PC-3 (cell line): ENCODE measurements at regions not wholly inside any gene's neighbourhood (a gene's known extent, or its start where the extent isn't known, plus 50 kb on each side); places are given as distances from the start of the nearest gene placed in this dataset.

ENCODE experiments used
- CTCF ChIP-seq: fragments of 300-600 bp; sonication (generic); conservative IDR thresholded peaks from 2 replicates; pipeline ENCODE4 v1.5.1; 2017; ENCODE audit warnings: antibody characterized with exemption, low read depth, mild to moderate bottlenecking, low read length
- EZH2 ChIP-seq: fragments of 300-600 bp; sonication (generic); IDR thresholded peaks from one replicate; pipeline ENCODE4 v1.6.1; 2017; ENCODE audit warnings: antibody characterized with exemption, mild to moderate bottlenecking, low read length; ENCODE audit not compliant: unreplicated experiment
- EZH2phosphoT487 ChIP-seq: fragments of 300-600 bp; sonication (generic); IDR thresholded peaks from 2 replicates; pipeline ENCODE4 v1.6.1; 2018; ENCODE audit warnings: mild to moderate bottlenecking, antibody characterized with exemption, low read length, borderline replicate concordance

DNA sequence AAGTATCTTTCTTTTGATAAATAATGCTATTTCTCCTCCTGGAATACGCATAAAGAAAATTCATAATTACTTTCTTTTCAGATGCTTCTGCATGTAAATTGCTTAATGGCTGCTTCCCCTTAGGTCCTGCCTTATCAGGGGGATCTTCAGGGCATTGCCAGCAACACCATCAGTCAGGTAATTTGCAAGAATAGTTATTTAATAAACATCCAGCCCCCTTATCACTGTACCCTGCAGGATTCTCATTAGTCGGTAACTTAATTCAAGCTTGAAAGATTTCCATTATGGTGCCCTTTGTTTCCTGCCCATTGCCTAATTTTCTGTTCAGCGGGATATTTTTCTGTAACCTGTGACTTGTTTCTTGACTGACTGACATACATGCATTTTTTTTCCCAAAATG lies 414.5 kb downstream of the MFSD1 start:
- no peak for TF ChIP-seq CTCF
- no peak for TF ChIP-seq EZH2phosphoT487
- TF ChIP-seq EZH2: no peak
